HEK293T (cell line): ENCODE measurements at regions not wholly inside any gene's neighbourhood (a gene's known extent, or its start where the extent isn't known, plus 50 kb on each side); places are given as distances from the start of the nearest gene placed in this dataset.

ENCODE experiments used
- CTCF ChIA-PET: fragments of 350-600 bp; formaldehyde crosslinking; extraction: SDS; loops from one replicate; lab custom pipeline; 2021; ENCODE audit warnings: antibody characterized with exemption, inconsistent platforms; lab: Yijun Ruan, JAX
- POLR2A ChIA-PET: fragments of 350-600 bp; formaldehyde crosslinking; extraction: SDS; loops from one replicate; lab custom pipeline; 2020; ENCODE audit warnings: antibody characterized with exemption, inconsistent platforms; lab: Yijun Ruan, JAX
- DNase-seq: peaks from one replicate; pipeline ENCODE4 v3.0.0; 2012; ENCODE audit warnings: mixed read lengths; ENCODE audit errors: extremely low spot score
- ARNT ChIP-seq: fragments of 450-650 bp; IDR thresholded peaks from 2 replicates; pipeline ENCODE4 v1.6.1; 2017; ENCODE audit warnings: mild to moderate bottlenecking
- BHLHE40 ChIP-seq: fragments of 450-650 bp; IDR thresholded peaks from 2 replicates; pipeline ENCODE4 v1.6.1; 2016; ENCODE audit warnings: mild to moderate bottlenecking, moderate library complexity, borderline replicate concordance
- CTBP1 ChIP-seq: fragments of 450-650 bp; IDR thresholded peaks from 2 replicates; pipeline ENCODE4 v1.6.1; 2016; ENCODE audit warnings: borderline replicate concordance
- ELF4 ChIP-seq: fragments of 450-650 bp; IDR thresholded peaks from 2 replicates; pipeline ENCODE4 v1.6.1; 2017; ENCODE audit warnings: antibody characterized with exemption
- FOXA1 ChIP-seq: fragments of 450-650 bp; IDR thresholded peaks from 2 replicates; pipeline ENCODE4 v1.6.1; 2016; ENCODE audit warnings: mild to moderate bottlenecking
- FOXK2 ChIP-seq: fragments of 450-650 bp; IDR thresholded peaks from 2 replicates; pipeline ENCODE4 v1.6.1; 2016; ENCODE audit warnings: mild to moderate bottlenecking
- FOXM1 ChIP-seq: fragments of 450-650 bp; IDR thresholded peaks from 2 replicates; pipeline ENCODE4 v1.6.1; 2017; ENCODE audit warnings: mild to moderate bottlenecking, borderline replicate concordance
- HDGF ChIP-seq: fragments of 450-650 bp; IDR thresholded peaks from 2 replicates; pipeline ENCODE4 v1.6.1; 2017; ENCODE audit warnings: antibody characterized with exemption, borderline replicate concordance
- L3MBTL2 ChIP-seq: fragments of 450-650 bp; conservative IDR thresholded peaks from 2 replicates; pipeline ENCODE4 v1.6.1; 2016; ENCODE audit warnings: mild to moderate bottlenecking
- LEF1 ChIP-seq: fragments of 450-650 bp; IDR thresholded peaks from 2 replicates; pipeline ENCODE4 v1.6.1; 2017; ENCODE audit warnings: mild to moderate bottlenecking, borderline replicate concordance
- NFRKB ChIP-seq: fragments of 450-650 bp; IDR thresholded peaks from 2 replicates; pipeline ENCODE4 v1.6.1; 2016; ENCODE audit warnings: mild to moderate bottlenecking, moderate library complexity
- SP1 ChIP-seq: fragments of 450-650 bp; IDR thresholded peaks from 2 replicates; pipeline ENCODE4 v1.6.1; 2017
- SUZ12 ChIP-seq: fragments of 450-650 bp; IDR thresholded peaks from 2 replicates; pipeline ENCODE4 v1.6.1; 2016; ENCODE audit warnings: mild to moderate bottlenecking
- TARDBP ChIP-seq: fragments of 450-650 bp; IDR thresholded peaks from 2 replicates; pipeline ENCODE4 v1.6.1; 2016
- ZNF384 ChIP-seq: fragments of 450-650 bp; IDR thresholded peaks from 2 replicates; pipeline ENCODE4 v1.6.1; 2016
- TF ChIP-seq, protein P1 (sequence below): fragments of 450-650 bp; IDR thresholded peaks from 2 replicates; pipeline ENCODE4 v1.6.1; 2016

DNA sequence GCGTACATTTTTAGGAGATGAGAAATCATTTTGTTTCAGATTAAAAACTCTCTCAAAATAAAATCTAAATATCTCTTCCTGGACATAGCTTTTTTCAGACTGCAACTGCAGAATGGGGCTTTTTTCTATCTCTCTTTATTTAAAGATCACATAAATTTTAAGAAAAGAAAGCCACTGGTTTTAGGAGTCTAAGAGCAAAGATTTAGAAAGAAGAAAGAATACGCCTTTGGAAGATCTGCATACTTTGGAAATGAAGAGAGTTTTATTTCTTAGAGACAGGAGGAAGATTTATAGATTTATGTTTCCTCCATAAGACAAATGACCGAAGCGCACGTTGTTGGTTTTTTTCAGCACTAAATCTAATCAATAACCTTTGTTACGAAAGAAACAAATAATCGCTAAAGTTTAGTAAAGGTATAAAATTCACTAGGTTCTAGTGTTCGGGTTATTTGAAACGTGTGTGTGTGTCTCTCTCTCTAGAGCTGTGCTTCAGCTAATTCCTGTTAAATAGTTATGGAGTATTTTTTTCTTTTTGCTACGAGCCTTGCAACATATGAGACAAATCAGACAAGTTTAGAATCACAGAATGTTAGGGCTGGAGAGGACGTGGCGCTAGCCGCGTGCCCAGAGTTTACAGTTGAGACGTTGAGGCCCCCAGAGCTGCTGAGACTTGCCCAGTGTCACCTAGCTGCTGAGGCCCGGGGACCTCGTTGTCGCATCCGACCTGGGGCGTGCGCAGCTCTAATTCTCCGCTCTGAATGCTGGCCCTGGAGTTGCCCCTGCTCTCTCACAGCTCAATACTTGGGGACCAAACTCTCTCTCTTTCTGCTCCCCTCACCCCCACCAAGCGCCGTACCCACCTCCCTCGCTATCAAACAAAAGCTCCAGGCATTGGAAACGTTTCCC lies 69.9 kb downstream of the CTAGE1 start:
- peak; percentile 47 for DNase-seq
- TF ChIP-seq L3MBTL2 (peak; percentile 55), ZNF384 (no peak), FOXK2 (no peak), HDGF (no peak), TARDBP (no peak)
- TF ChIP-seq, protein P1, sequence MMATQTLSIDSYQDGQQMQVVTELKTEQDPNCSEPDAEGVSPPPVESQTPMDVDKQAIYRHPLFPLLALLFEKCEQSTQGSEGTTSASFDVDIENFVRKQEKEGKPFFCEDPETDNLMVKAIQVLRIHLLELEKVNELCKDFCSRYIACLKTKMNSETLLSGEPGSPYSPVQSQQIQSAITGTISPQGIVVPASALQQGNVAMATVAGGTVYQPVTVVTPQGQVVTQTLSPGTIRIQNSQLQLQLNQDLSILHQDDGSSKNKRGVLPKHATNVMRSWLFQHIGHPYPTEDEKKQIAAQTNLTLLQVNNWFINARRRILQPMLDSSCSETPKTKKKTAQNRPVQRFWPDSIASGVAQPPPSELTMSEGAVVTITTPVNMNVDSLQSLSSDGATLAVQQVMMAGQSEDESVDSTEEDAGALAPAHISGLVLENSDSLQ, result peak; percentile 74
- CTCF ChIA-PET, result interaction anchor here (0.7 to 1.2 kb wide), 3 partner anchors 16 to 128 kb away, joined by 3 to 4 read pairs (median 3); no protein-coding TSS in a partner anchor
- POLR2A ChIA-PET, result interaction anchor here (0.6 to 2.9 kb wide), 22 partner anchors 9 to 215 kb away, joined by 3 to 15 read pairs (median 4); partner anchors contain the start of gene GATA6

DNA sequence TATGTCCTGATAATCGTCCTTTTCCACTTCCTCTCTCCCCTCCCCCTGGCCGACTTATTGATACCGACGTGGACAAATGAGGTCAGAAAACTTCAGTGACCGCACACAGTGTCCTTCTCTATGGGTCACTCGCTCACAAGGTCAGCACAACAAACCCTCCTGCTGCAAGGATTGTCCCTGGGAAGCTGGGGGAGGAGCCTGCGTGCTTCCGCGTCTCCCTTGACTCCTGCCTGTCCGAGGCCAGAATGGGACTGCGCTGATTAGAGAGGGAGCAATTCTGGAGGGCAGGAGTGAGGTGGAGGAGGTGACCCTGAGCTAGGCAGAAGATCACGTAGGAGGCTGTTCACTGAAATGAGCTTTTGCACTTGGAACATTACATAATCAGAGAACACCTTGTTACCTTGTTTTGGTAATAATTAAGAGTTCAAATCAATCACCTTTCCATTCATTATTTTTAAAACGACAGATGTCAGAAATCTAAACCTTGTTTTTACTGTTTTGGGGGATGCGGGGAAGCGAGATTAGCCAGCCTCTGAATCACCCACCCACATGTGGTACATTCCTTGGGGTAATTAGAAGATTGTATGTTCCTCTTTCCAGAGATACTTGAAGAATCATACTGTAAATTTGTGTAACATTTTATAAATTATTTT lies 70.6 kb downstream of the CTAGE1 start:
- POLR2A ChIA-PET, result interaction anchor here (1.2 to 2.9 kb wide), 12 partner anchors 10 to 216 kb away, joined by 3 to 15 read pairs (median 6); partner anchors contain the start of gene GATA6
- CTCF ChIA-PET, result interaction anchor here (0.8 to 1.2 kb wide), 3 partner anchors 13 to 128 kb away, joined by 3 to 5 read pairs (median 4); no protein-coding TSS in a partner anchor
- TF ChIP-seq L3MBTL2 (no peak), FOXM1 (no peak), NFRKB (no peak), FOXK2 (no peak), ARNT (no peak), FOXA1 (no peak), HDGF (no peak), LEF1 (no peak), TARDBP (no peak)
- TF ChIP-seq, protein P1, result no peak
- peak; percentile 66 for DNase-seq

DNA sequence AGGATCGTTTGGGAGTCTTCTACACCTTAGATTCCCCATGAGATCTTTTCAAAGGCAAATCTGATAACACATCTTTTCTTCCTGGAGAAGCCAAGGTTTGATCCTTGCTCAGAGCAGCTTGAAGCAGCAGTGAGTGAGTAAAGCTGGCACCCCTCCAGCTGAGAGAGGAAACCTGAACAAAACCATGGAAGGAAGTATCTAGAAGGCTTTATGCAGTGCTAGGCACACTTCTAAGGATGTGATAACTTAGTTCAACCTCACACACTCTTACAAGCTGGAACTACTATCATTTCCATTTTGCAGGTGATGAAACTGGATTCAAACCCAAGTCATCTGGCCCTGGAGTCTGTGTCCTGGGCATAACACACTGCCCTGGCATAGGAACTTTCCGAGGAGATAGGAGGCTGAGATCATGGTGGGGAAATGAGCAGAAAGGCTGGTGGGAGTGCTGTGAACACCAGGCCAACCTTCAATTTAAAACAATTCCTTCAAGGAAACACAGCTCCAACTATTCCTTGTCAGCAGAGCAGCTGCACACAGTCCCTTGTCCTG lies 71.2 kb downstream of the CTAGE1 start:
- TF ChIP-seq HDGF, result no peak
- TF ChIP-seq ZNF384, result no peak
- no peak for TF ChIP-seq FOXA1
- DNase-seq, result no peak
- ChIA-PET CTCF (interaction anchor here (0.8 kb wide), 2 partner anchors 13 to 15 kb away, joined by 3 to 5 read pairs; no protein-coding TSS in a partner anchor), POLR2A (interaction anchor here (1.1 to 2.9 kb wide), 7 partner anchors 9 to 216 kb away, joined by 3 to 15 read pairs (median 7); partner anchors contain the start of gene GATA6)

DNA sequence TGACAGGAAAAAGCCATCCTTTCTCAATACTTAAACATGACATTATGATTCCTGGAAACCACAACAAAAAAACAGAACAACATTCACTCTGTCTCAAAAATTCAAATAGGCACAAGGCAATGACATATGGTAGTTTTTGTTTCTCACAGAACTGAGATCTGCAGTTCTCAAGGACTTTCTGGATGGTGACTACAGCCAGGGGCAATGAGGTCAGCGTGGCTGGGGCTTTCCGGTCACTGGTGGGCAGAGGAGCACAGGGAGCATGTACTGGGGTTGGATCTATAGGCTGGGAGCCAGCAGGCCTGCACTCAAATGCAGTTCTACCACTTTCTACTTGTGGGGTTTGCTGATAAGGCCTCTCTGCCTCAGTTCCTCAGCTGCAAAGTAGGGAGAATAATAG lies 72.0 kb downstream of the CTAGE1 start:
- TF ChIP-seq HDGF (no peak), FOXM1 (no peak), ARNT (no peak), NFRKB (no peak), CTBP1 (no peak), FOXA1 (no peak), ZNF384 (no peak), FOXK2 (no peak), BHLHE40 (no peak)
- DNase-seq, result no peak
- ChIA-PET POLR2A (interaction anchor here (0.6 to 2.9 kb wide), 5 partner anchors 8 to 215 kb away, joined by 3 to 15 read pairs (median 3); partner anchors contain the start of gene GATA6), CTCF (no interaction called here)

DNA sequence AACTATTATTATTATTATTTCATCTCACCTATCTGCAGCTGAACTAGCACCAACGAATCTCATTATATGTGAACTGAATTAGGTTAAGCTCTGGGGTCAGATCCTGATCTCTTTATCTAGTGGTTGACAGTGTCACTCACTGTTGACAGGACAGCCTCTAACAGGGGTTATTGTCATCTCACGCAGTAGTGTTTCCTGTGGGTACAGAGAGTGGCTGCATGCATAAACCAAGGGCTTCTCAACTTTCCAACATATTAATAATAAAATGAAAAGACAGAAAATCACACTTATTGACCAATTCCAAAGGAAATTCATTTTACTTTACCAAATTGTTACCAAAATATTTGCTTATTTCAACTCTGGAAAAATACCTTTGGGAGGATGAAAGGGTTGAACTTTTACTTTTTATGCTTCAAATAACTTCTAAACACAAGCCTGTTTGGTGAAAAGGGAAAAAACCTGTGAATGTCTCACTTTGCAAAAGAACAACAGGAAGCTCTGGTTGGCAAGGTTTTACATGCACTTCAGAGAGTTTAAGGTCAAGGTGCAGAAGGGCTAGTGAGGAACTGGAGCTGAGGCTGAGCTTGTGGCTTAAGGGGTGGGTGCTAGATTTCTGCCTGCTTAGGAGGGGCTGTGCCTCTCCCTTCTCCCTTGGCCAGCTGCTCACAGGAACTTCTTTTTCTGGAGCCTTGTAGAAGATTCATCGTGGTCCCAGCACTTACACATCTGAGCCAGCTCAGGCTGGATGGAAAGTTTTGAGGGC lies 72.6 kb downstream of the CTAGE1 start:
- DNase-seq, result no peak
- TF ChIP-seq ZNF384, result no peak
- TF ChIP-seq SP1, result no peak
- TF ChIP-seq ELF4, result no peak
- TF ChIP-seq FOXA1, result no peak
- no peak for TF ChIP-seq FOXM1
- TF ChIP-seq SUZ12, result no peak
- no peak for TF ChIP-seq HDGF
- TF ChIP-seq FOXK2, result no peak
- TF ChIP-seq CTBP1, result no peak
- TF ChIP-seq LEF1, result no peak
- TF ChIP-seq ARNT, result no peak
- TF ChIP-seq NFRKB, result no peak
- TF ChIP-seq, protein P1, result no peak
- TF ChIP-seq TARDBP, result no peak
- TF ChIP-seq BHLHE40, result no peak
- no peak for TF ChIP-seq L3MBTL2
- CTCF ChIA-PET, result no interaction called here
- POLR2A ChIA-PET, result interaction anchor here (1.1 to 1.5 kb wide), 2 partner anchors 172 to 175 kb away, joined by 3 to 6 read pairs; no protein-coding TSS in a partner anchor
